ENCODE measurements at regions not wholly inside any gene's neighbourhood (a gene's known extent, or its start where the extent isn't known, plus 50 kb on each side); places are given as distances from the start of the nearest gene placed in this dataset.

GRCh38 chr10:91049296-91049987 lies 128.6 kb upstream of the ANKRD1 start:
- Histone ChIP-seq H3K27ac (peak overlapping the region in 3 of 12 donors; percentile 29 to 41 (median 39)), H3K36me3 (no peaks in the 10 kb centered on the region), H3K27me3 (no peaks in the 10 kb centered on the region), H3K4me3 (no peak overlapping the region), H3K4me1 (peaks cover 0 to 43% (median 5%) of the 10 kb centered on the region in 12 donors), H3K9me3 (no peaks in the 10 kb centered on the region)
- ATAC-seq (no peak), DNase-seq (no peak)
- WGBS, 4 donors, result 53 to 72% (median 64%) methylated on average over 2 of the region's 2 CpGs
- intact Hi-C loops (cut with DNase I), result loop anchor here in 3 of 10 donors (10.0 kb wide), 2 partner anchors 115 to 205 kb away; no protein-coding TSS in a partner anchor
- TF ChIP-seq POLR2A (IDR thresholded peaks at IDR 0.05), result no peak
- no peak for TF ChIP-seq CTCF (IDR thresholded peaks at IDR 0.05)

GRCh38 chr10:91049988-91050360 lies 129.1 kb upstream of the ANKRD1 start:
- Histone ChIP-seq H3K9me3 (no peaks in the 10 kb centered on the region), H3K27ac (peak overlapping the region in 4 of 12 donors; percentile 3 to 41 (median 34)), H3K4me3 (no peak overlapping the region), H3K4me1 (peaks cover 0 to 43% (median 5%) of the 10 kb centered on the region in 12 donors), H3K36me3 (no peaks in the 10 kb centered on the region), H3K27me3 (no peaks in the 10 kb centered on the region)
- DNase-seq (no peak), ATAC-seq (no peak)
- 55 to 74% (median 67%) methylated on average over 2 of the region's 2 CpGs for WGBS, 4 donors
- intact Hi-C loops (cut with DNase I), result loop anchor here in 3 of 10 donors (10.0 kb wide), 2 partner anchors 115 to 205 kb away; no protein-coding TSS in a partner anchor
- TF ChIP-seq CTCF (IDR thresholded peaks at IDR 0.05) (no peak), POLR2A (IDR thresholded peaks at IDR 0.05) (no peak)

DNA sequence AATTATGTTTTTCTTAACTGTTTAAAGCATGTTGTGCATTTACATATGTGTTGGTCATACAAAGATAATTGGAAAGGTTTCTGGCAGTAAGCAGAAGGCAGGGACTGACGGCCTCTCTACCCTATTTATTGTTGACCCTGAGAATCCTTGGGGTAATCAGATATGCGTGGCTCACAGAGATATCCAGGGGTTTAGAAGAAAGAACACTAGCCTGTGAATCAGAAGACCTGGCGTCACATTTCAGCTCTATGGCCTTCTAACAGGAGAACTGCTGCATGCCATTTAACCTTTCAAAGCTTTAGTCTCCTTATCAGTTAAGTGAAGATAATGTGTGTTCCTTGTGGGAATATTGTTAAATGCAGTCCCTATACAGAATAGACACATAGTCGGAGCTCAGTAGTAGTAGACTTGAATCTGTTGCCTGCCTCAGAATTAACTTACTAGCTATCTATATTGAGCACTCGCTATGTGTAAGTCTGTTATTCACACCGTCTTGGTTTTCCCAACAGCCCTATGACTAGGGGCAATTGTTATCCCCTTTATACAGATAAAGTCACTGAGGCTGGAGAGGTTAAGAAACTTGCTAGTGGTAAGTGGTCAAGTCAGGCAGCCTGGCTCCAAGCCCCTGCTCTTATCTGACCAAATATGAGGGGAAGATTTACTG lies 129.6 kb upstream of the ANKRD1 start:
- 55 to 67% (median 59%) methylated on average over 6 of the region's 6 CpGs for whole genome bisulfite sequencing, 4 donors
- Histone ChIP-seq H3K36me3 (no peaks in the 10 kb centered on the region), H3K9me3 (no peaks in the 10 kb centered on the region), H3K4me3 (no peak overlapping the region), H3K27ac (peak overlapping the region in 4 of 12 donors; percentile 3 to 39 (median 34)), H3K27me3 (no peaks in the 10 kb centered on the region), H3K4me1 (peaks cover 0 to 43% (median 5%) of the 10 kb centered on the region in 12 donors)
- intact Hi-C loops (cut with DNase I), result no loop called here
- no peak for TF ChIP-seq CTCF (IDR thresholded peaks at IDR 0.05)
- no peak for TF ChIP-seq POLR2A (IDR thresholded peaks at IDR 0.05)
- no peak for DNase-seq
- peak in 1 of 4 donors; percentile 34 for ATAC-seq

DNA sequence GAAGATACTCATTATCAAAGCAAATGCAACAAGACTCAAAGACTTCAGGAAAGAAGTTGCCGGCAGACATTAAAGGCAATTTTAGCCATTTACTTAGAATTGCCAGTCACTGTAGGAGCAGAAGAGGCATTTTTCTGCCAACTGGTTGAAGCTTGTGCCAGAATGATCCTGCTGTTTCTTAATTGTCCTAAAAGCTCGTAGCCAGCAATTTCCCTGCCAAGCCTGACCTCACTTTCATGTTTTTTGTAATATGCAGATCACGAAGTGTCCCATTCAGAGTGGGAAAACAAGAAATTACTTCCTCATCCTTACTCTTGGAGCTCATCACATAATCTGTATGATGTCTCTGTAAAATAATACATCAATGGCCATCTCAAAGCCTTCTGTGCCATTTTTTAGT lies 130.9 kb upstream of the ANKRD1 start:
- peak in 2 of 4 donors; percentile 24 to 39 for ATAC-seq
- H3K36me3 ChIP-seq, result no peaks in the 10 kb centered on the region
- 31 to 51% (median 36%) methylated on average over 3 of the region's 3 CpGs for WGBS, 4 donors
- peak in 2 of 5 donors; percentile 32 to 42 for DNase-seq
- no peaks in the 10 kb centered on the region for H3K27me3 ChIP-seq
- H3K4me1 ChIP-seq, result peaks cover 0 to 40% (median 5%) of the 10 kb centered on the region in 12 donors
- intact Hi-C loops (cut with DNase I), result no loop called here
- H3K4me3 ChIP-seq, result no peak overlapping the region
- H3K27ac ChIP-seq, result no peak overlapping the region
- no peak for TF ChIP-seq CTCF (IDR thresholded peaks at IDR 0.05)
- no peak for TF ChIP-seq POLR2A (IDR thresholded peaks at IDR 0.05)
- H3K9me3 ChIP-seq, result no peaks in the 10 kb centered on the region
